ENCODE measurements at regions not wholly inside any gene's neighbourhood (a gene's known extent, or its start where the extent isn't known, plus 50 kb on each side); places are given as distances from the start of the nearest gene placed in this dataset.
"Not testable (repeated sequence)": the region's sequence is repeated elsewhere in the genome, so short reads cannot be mapped to it uniquely, and the experiment has no call there.

DNA sequence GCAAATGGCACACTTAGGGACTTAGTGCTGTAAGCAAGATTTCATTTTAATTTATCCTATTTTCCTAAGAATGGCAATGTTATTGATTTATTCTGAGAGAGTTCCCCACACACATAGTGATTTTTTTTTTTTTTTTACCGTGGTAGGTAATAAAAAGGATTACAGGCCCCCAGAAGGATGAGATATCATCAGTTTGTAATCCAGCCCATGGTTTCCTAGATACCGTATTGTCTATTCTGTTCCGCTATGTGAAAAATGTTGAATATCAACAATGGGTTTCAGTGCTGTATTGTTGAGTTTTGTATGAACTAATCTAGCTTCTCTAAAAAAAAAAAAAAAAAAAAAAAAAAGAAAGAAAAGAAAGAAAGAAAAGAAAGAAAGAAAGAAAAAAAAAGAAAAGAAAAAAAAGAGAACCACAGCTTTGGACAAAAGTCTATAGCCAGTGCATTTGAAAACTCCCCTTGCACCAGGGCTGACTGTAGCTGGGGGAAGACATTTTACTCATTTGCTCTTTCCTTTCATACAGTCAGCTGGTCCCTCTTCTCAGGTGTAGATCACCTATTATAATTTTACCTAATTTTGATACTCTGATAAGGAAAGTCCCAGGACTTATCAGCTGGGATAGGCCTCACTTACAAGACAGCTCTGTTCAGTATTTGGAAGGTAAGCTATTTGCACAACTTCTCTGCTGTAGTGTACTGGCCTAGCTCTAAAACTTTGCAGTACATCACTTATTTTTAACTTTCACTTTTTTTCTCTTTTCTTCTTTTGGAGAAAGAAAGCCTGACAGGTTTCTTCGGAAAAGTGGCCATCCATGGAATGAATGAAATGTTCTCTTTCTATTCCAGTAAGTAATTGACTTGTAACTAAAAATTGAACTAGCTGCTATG lies 101.4 kb upstream of the SOX2 start:
- TF ChIP-seq, protein P1, sequence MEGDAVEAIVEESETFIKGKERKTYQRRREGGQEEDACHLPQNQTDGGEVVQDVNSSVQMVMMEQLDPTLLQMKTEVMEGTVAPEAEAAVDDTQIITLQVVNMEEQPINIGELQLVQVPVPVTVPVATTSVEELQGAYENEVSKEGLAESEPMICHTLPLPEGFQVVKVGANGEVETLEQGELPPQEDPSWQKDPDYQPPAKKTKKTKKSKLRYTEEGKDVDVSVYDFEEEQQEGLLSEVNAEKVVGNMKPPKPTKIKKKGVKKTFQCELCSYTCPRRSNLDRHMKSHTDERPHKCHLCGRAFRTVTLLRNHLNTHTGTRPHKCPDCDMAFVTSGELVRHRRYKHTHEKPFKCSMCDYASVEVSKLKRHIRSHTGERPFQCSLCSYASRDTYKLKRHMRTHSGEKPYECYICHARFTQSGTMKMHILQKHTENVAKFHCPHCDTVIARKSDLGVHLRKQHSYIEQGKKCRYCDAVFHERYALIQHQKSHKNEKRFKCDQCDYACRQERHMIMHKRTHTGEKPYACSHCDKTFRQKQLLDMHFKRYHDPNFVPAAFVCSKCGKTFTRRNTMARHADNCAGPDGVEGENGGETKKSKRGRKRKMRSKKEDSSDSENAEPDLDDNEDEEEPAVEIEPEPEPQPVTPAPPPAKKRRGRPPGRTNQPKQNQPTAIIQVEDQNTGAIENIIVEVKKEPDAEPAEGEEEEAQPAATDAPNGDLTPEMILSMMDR (IDR thresholded peaks at IDR 0.05; ENCODE audit: low read depth, low read length): no peak
- no peak for DNase-seq (ENCODE audit: extremely low read depth, low read depth)

DNA sequence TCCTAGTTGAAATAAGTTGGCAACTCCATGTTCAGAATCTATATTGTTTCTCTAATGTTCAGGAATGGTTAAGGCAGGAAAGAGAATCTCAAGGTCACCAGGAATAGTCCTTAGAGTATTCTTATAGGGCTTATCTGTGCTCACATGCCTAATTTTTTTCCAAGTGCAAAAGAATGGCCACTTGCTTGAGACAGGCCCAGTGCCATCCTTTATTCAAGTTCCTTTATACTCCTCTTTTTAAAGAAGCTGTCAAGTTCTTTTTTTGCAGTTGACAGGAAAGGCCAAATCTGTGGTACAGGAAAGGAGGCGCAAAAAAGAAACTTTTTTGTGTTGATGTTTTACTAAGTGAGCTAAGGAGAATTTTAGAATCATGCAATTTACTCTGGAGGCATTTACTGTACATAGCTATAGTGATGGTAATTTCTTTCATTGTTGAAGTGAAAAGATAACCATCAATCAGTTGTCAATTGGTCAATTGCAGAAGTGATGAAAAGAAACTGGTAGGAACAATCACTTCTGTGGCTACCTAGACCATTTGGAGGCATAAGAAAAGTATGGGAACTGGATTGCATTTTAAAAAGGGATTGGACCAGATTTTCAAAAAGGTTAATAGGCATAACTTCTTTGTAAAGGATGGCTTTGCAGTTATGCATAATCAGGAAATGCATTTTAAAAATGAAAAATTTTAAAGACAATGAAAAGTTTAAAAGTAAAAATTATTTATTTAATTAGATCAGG lies 102.5 kb upstream of the SOX2 start:
- no peak for DNase-seq (ENCODE audit: extremely low read depth, low read depth)
- TF ChIP-seq, protein P1 (IDR thresholded peaks at IDR 0.05; ENCODE audit: low read depth, low read length): no peak

DNA sequence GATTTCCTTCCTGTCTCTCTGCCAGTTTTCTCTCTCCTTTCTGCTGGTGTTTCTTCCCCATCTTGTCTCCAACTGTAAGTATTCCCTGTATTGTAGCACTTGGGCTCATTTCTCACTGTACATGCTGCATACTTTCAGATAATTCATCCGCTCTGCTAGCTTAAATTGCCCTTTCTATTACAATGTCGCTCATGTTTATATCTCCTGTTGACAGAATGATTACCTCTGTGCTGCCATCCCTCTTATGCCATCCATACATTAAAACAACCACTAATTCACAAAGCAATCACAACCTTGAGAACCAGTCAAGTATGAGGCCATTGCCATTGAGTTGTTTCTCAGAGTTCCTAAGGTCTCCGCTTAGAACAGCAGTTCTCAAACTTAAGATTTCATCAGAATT lies 107.5 kb upstream of the SOX2 start:
- TF ChIP-seq, protein P1 (IDR thresholded peaks at IDR 0.05; ENCODE audit: low read depth, low read length): no peak

DNA sequence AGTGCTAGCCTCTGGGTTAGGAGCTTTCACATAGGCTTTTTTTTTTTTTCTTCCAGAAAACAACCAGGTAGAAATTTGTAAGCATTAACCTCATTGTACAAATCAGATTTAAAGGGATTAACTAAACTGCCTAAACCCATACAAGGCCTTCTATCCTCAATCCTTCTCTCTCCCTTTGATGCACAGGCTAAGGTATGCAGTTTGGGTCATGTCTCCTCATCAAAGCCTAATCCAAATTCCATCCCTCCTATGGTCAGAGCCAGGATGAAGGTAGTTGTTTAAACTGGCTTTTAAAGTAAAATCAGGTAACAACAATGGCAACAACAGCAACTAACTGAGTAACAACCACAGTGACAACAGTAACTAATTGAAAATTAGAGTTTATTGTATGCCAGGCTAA lies 115.6 kb upstream of the SOX2 start:
- DNase-seq (ENCODE audit: extremely low read depth, low read depth): no peak
- TF ChIP-seq, protein P1 (IDR thresholded peaks at IDR 0.05; ENCODE audit: low read depth, low read length): no peak

More for the DNA sequence above, 107.5 kb upstream of the SOX2 start:
- no peak for DNase-seq (ENCODE audit: extremely low read depth, low read depth)

DNA sequence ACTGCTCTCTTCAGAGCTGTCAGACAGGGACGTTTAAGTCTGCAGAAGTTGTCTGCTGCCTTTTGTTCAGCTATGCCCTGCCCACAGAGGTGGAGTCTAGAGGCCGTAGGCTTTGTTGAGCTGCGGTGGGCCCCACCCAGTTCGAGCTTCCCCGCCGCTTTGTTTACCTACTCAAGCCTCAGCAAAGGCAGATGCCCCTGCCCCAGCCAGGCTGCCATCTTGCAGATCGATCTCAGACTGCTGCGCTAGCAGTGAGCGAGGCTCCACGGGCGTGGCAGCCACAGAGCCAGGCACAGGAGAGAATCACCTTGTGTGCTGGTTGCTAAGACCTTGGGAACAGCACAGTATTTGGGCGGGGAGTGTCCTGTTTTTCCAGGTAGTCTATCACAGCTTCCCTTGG lies 120.8 kb upstream of the SOX2 start:
- not testable (repeated sequence) for DNase-seq (ENCODE audit: extremely low read depth, low read depth)

DNA sequence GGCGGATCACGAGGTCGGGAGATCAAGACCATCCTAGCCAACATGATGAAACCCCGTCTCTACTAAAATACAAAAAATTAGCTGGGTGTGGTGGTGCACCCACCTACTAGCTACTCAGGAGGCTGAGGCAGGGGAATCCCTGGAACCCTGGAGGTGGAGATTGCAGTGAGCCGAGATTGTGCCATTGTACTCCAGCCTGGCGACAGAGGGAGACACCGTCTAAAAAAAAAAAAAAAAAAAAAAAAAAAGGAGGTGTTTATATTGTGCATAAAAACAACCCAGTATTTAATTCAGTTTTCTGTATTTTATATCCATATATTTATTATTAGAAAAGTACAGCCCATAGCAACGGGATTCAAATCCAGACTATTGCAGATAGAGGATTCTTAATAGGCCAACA lies 129.1 kb upstream of the SOX2 start:
- DNase-seq (ENCODE audit: extremely low read depth, low read depth): no peak
- TF ChIP-seq, protein P1 (IDR thresholded peaks at IDR 0.05; ENCODE audit: low read depth, low read length): no peak

DNA sequence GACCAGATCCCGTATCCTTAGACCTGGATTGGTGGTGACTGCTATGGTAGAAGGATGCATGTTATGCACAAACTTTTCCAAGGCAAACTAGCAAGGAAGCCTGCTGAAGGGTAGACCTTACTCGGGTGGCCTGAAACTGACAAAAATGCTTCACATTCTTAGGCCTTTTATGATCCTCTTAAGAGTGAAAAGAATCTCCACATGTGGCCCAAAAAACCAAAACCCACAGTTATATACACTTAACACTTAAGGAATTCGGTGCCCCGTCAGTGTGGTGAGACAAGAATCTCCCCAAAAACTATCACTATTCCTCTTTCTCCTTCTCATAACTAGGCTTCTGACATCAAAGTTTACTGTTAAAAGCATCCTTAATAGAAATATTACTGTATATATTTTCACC lies 130.1 kb upstream of the SOX2 start:
- DNase-seq (ENCODE audit: extremely low read depth, low read depth): no peak
- TF ChIP-seq, protein P1 (IDR thresholded peaks at IDR 0.05; ENCODE audit: low read depth, low read length): no peak
